ENCODE measurements at regions not wholly inside any gene's neighbourhood (a gene's known extent, or its start where the extent isn't known, plus 50 kb on each side); places are given as distances from the start of the nearest gene placed in this dataset.
"Not testable (repeated sequence)": the region's sequence is repeated elsewhere in the genome, so short reads cannot be mapped to it uniquely, and the experiment has no call there.

- not testable (repeated sequence) for DNase-seq (ENCODE audit: low spot score)
Observed at GRCh38 chr6:85750146-85750545, 107.5 kb upstream of the SYNCRIP start.

DNA sequence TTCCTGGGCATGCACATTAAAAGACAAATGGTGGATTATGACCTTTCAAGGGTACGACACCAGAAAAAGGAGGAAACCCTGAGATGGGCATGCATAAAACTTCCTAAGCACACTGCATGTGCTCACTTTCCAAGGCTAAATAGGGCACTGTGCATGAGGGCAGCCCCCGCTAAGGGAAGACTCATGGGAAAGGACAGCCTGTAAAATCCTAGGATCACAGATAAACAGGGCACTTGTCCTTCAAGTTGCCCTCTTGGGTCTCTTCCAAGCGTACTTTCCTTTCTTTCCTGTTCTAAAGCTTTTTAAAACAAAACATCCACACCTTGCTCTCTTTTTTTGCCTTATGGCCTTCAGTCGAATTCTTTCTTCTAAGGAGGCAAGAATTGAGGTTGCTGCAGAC, 106.5 kb upstream of the SYNCRIP start:
- no peak for DNase-seq (ENCODE audit: low spot score)

DNA sequence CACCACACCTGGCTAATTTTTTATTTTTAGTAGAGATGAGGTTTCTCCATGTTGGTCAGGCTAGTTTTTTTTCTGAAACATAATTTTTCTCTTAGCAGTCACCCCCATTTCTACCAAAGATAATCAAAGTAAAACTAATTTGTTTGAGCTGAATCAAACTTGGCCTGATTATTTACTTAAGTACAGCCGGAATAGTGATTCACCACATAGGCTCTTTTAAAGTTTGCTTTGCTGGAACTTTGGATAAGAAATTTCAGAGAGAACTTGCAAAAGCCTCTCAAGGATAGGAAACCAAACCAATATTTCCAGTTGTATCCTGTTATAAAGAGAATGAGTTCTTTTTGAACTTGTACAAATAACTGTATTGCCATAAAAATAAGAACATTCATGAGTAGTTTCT, 105.0 kb upstream of the SYNCRIP start:
- no peak for DNase-seq (ENCODE audit: low spot score)

DNA sequence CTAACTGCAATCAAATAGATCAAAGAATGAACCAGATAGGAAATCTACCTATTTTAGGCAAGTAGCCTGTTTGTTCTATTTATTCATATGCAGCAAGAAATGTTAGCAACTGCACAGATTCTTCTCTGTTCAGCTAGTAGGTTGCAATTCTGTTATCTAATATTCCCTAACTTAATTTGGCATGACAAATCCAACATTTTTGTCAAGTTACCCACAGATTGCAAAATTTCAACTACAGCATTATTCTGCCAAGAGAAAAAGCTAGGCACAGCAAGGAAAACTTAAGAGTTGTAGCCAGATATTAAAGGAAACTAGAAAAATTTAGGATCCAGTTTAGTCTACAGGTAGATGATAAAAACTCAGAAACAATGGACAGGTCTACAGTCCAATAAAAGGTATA, 104.4 kb upstream of the SYNCRIP start:
- DNase-seq (ENCODE audit: low spot score), result no peak

DNA sequence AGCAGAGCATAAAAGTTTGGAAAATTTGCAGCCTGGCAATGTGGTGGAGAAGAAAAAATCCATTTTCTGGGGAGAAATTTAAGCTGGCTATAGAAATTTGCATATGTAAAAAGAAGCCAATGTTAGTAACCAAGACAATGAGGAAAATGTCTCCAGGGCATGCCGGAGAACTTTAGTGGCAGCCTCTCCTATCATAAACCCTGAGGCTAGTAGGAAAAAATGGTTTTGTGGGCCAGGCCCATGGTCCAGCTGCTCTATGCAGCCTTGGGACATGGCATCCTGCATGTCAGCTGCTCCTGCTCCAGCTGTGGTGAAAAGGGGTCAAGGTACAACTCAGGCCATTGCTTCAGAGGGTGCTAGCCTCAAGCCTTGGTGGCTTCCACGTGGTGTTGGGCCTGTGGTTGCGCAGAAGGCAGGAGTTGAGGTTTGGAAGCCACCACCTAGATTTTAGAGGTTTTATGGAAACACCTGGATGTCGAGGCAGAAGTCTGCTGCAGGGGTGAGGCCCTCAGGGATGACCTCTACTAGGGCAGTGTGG, 101.8 kb upstream of the SYNCRIP start:
- DNase-seq (ENCODE audit: low spot score), result no peak

GRCh38 chr6:85726206-85726605, 83.5 kb upstream of the SYNCRIP start:
- DNase-seq (ENCODE audit: low spot score), result no peak

DNA sequence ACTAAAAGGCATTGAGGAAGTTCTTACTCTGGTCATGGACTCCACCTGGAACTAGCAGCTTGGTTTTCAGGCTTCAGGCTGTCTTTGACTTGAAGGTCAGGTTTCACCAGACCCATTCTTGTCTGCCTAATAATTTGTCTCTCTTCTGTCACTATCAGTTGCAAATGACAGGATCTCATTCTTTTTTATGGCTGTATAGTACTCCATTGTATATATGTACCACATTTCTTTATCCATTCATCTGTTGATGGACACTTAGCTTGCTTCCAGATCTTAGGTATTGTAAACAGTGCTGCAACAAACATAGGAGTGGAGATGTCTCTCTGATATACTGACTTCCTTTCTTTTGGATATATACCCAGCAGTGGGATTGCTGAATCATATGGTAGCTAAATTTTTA, 73.1 kb upstream of the SYNCRIP start:
- DNase-seq (ENCODE audit: low spot score), result no peak

GRCh38 chr6:85714893-85715530, 72.3 kb upstream of the SYNCRIP start:
- no peak for DNase-seq (ENCODE audit: low spot score)

DNA sequence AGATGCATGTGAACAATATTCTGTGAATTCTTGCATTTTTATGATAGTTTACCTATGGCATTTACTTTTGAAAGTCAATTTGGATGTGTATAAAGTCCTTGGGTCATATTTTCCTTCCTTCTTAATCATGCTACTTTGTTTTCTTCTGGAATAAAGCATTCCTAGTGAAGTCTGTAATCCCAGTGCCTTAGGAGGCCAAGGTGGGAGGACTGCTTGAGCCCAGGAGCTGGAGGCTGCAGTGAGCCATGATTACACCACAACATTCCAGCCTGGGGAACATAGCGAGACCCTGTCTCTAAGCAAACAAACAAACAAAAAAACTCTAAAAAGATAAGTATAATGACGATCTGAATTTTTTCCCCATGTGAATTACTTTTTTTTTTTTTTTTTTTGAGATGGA, 69.7 kb upstream of the SYNCRIP start:
- DNase-seq (ENCODE audit: low spot score), result no peak

DNA sequence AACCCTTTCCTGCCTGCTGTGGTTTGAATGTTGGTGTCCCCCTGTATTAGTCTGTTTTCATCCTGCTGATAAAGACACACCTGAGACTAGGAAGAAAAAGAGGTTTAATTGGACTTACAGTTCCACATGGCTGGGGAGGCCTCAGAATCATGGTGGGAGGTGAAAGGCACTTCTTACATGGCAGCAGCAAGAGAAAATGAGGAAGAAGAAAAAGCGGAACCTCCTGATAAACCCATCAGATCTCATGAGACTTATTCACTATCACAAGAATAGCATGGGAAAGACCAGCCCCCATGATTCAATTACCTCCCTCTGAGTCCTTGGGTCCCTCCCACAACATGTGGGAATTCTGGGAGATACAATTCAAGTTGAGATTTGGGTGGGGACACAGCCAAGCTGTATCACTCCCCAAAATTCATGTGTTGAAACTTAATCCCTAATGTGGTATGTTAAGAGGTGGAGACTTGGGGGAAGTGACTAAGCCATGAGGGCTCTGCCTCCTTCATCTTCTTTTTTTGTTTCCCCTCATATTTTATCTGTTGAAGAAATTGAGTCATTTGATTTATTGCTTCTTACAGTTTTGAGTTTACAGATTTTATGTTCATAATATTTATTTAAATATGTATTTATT, 64.9 kb upstream of the SYNCRIP start:
- DNase-seq (ENCODE audit: low spot score), result not testable (repeated sequence)

GRCh38 chr6:85706272-85706671, 63.6 kb upstream of the SYNCRIP start:
- DNase-seq (ENCODE audit: low spot score), result no peak

DNA sequence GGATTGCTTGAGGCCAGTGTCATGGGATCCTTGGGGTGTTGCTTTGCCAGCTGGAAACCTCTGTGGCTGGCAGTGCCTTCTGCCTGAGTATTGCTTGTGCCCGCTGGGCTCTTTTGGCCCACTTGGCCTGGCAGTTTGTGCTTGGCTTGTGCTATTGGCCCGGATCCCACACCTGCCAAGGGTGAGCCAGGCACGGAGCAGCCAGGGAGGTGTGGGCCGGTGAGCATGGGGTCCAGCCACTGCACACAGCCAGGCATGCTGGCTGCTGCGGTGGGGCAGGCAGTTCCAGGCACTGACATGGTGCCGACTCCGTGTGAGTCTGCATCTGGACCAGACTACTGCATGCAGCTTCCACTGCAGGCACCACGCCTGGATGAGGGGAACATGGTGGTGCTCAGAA, 62.5 kb upstream of the SYNCRIP start:
- no peak for DNase-seq (ENCODE audit: low spot score)

DNA sequence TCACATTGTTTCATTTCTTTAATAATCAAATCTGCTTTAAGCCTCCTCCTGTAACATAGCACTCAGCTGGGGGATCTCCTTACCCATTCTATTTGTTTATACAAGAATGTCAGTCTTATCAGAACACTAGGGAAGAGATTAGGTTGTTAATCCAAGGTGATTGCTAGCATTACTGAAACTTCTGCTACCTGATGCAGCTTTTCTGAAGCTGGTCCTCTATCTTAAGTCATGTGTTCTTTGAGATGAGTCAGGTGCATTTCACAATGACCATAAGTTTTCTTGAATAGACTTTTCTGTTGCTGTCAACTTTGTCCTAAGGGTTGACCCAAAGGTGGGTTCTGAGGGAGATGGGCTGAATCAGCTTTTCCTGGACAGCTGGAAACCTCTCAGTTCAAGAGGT, 60.7 kb upstream of the SYNCRIP start:
- DNase-seq (ENCODE audit: low spot score), result no peak
